OCI-LY7 (cell line): ENCODE measurements at regions not wholly inside any gene's neighbourhood (a gene's known extent, or its start where the extent isn't known, plus 50 kb on each side); places are given as distances from the start of the nearest gene placed in this dataset.

Source experiments
- EZH2phosphoT487 ChIP-seq: fragments of 200-600 bp; sonication (generic); IDR thresholded peaks from 2 replicates; pipeline ENCODE4 v1.6.1; 2018; ENCODE audit warnings: low read depth, borderline replicate concordance, mild to moderate bottlenecking, mixed run types, antibody characterized with exemption, low read length, moderate library complexity, mixed read lengths
- TF ChIP-seq, protein P1 (sequence below): fragments of 200-600 bp; sonication (generic); conservative IDR thresholded peaks from 2 replicates; pipeline ENCODE4 v1.5.1; 2014; ENCODE audit warnings: mild to moderate bottlenecking, antibody characterized with exemption, low read length, moderate library complexity, mixed read lengths

- TF ChIP-seq, protein P1, sequence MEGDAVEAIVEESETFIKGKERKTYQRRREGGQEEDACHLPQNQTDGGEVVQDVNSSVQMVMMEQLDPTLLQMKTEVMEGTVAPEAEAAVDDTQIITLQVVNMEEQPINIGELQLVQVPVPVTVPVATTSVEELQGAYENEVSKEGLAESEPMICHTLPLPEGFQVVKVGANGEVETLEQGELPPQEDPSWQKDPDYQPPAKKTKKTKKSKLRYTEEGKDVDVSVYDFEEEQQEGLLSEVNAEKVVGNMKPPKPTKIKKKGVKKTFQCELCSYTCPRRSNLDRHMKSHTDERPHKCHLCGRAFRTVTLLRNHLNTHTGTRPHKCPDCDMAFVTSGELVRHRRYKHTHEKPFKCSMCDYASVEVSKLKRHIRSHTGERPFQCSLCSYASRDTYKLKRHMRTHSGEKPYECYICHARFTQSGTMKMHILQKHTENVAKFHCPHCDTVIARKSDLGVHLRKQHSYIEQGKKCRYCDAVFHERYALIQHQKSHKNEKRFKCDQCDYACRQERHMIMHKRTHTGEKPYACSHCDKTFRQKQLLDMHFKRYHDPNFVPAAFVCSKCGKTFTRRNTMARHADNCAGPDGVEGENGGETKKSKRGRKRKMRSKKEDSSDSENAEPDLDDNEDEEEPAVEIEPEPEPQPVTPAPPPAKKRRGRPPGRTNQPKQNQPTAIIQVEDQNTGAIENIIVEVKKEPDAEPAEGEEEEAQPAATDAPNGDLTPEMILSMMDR, result no peak
- TF ChIP-seq EZH2phosphoT487, result no peak
Measured at GRCh38 chr5:18881615-18882014, 1106.4 kb downstream of the CDH18 start.
